Panc1 (cell line): ENCODE measurements at regions not wholly inside any gene's neighbourhood (a gene's known extent, or its start where the extent isn't known, plus 50 kb on each side); places are given as distances from the start of the nearest gene placed in this dataset.

Experiments used
- ATAC-seq: fragments of 200-7000 bp; cut with Tn5 transposase; 2 replicates; pipeline ENCODE4 v1.9.1; 2020; ENCODE audit warnings: mild to moderate bottlenecking, moderate library complexity
- BruUV-seq: library from RNA; stranded (reverse); fragments of 400-500 nt; replicated peaks from 2 replicates; lab custom pipeline; 2021; lab: Mats Ljungman, UMichigan
- CTCF ChIA-PET: fragments of 300-600 bp; sonication (Branson Sonifier 250); formaldehyde crosslinking; loops from one replicate; lab custom pipeline; 2022; ENCODE audit warnings: antibody characterized with exemption; lab: Charles Lee
- POLR2A ChIA-PET: fragments of 300-600 bp; sonication (Branson Sonifier 250); formaldehyde crosslinking; loops from one replicate; lab custom pipeline; 2022; ENCODE audit warnings: antibody characterized with exemption; lab: Charles Lee
- DNase-seq: peaks from one replicate; pipeline ENCODE4 v3.0.0-alpha.2; 2010; ENCODE audit warnings: low read depth, low spot score
- H3K27ac ChIP-seq: 2 replicates; pipeline ENCODE4 v1.5.1; 2011; ENCODE audit warnings: mild to moderate bottlenecking, low read length, inconsistent platforms
- H3K27me3 ChIP-seq: fragments of 200-500 bp; sonication (Bioruptor generic); 2 replicates; pipeline ENCODE4 v1.6.0; 2014; ENCODE audit warnings: low read length, inconsistent platforms; ENCODE audit not compliant: control insufficient read depth, insufficient read depth
- H3K36me3 ChIP-seq: fragments of 200-500 bp; sonication (Bioruptor generic); 2 replicates; pipeline ENCODE4 v1.5.1; 2014; ENCODE audit warnings: inconsistent platforms, mild to moderate bottlenecking, low read length, moderate library complexity; ENCODE audit not compliant: control insufficient read depth, insufficient read depth
- H3K4me1 ChIP-seq: 2 replicates; pipeline ENCODE4 v1.5.1; 2011; ENCODE audit warnings: inconsistent platforms, mild to moderate bottlenecking, low read length, moderate library complexity; ENCODE audit not compliant: control insufficient read depth, insufficient read depth
- H3K4me3 ChIP-seq, 2 experiments: 2 replicates each; pipeline ENCODE4 v1.5.1; 2011 to 2012; ENCODE audit warnings: low read depth in 2 of 2, low read length in 2 of 2, mild to moderate bottlenecking in 2 of 2, inconsistent platforms in 1 of 2, moderate library complexity in 1 of 2
- H3K9me3 ChIP-seq: fragments of 200-500 bp; sonication (Bioruptor generic); 2 replicates; pipeline ENCODE4 v1.5.1; 2014; ENCODE audit warnings: low read depth, mild to moderate bottlenecking, inconsistent platforms, low read length, moderate library complexity; ENCODE audit not compliant: control insufficient read depth, insufficient read depth
- POLR2AphosphoS5 ChIP-seq: IDR thresholded peaks from 2 replicates; pipeline ENCODE4 v1.6.1; 2012; ENCODE audit warnings: mild to moderate bottlenecking, low read depth, low read length, moderate library complexity
- SIN3A ChIP-seq: IDR thresholded peaks from 2 replicates; pipeline ENCODE4 v1.6.1; 2012; ENCODE audit warnings: low read depth, mild to moderate bottlenecking, low read length, moderate library complexity, borderline replicate concordance; ENCODE audit not compliant: insufficient read depth
- TCF7L2 ChIP-seq: IDR thresholded peaks from 2 replicates; pipeline ENCODE4 v1.6.1; 2011; ENCODE audit warnings: mild to moderate bottlenecking, low read depth, low read length, inconsistent platforms
- in situ Hi-C: cut with HindIII; loops from 2 replicates; pipeline ENCODE4 v1.10.0; 2016; ENCODE audit warnings: low sequenced_read_pairs, low pct_unique_long_range_greater_than_20kb
- intact Hi-C: fragments of 100-400 bp; cut with micrococcal nuclease; formaldehyde crosslinking; loops from one replicate; pipeline ENCODE4 v1.10.0; 2022; ENCODE audit not compliant: unreplicated experiment
- TF ChIP-seq, protein P1 (sequence below), 2 experiments: IDR thresholded peaks; 2 replicates each; pipeline ENCODE4 v1.6.1; 2011 to 2012; ENCODE audit warnings: low read depth in 2 of 2, control low read depth in 1 of 2, low read length in 1 of 2, mild to moderate bottlenecking in 1 of 2, moderate library complexity in 1 of 2; ENCODE audit not compliant: insufficient read depth in 1 of 2
- TF ChIP-seq, protein P2 (sequence below): fragments of 450-650 bp; IDR thresholded peaks from 2 replicates; pipeline ENCODE4 v1.5.1; 2017; ENCODE audit warnings: mild to moderate bottlenecking

DNA sequence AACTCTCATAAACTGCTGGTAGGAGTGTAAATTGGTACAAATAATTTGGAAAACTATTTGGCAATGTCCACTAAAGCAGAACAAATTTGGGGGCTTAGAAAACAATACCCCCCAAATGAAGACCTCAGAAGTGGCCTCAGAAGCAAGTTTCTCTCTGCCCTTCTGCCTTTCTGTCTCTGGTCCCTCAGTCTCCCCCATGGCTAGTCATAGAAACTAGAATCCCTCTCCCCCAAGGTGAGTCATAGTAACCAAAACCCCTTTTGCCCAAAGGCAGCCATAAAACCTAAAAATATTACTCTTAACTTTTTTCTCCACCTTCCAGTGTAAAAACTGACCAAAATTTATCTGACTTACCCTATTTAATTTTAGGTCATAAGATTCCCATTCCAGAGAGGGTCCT is 350.7 kb upstream of the LRRC3B start:
- POLR2A ChIA-PET, result no interaction called here
- no peaks in the 10 kb centered on the region for H3K4me1 ChIP-seq
- H3K36me3 ChIP-seq, result no peaks in the 10 kb centered on the region
- BruUV-seq, result no TSS peak
- ATAC-seq (no peak), DNase-seq (no peak)
- intact Hi-C loops (no loop called here), in situ Hi-C loops (no loop called here)
- H3K4me3 ChIP-seq, result no peak overlapping the region
- H3K27me3 ChIP-seq, result no peaks in the 10 kb centered on the region
- no peak for TF ChIP-seq TCF7L2
- H3K9me3 ChIP-seq, result no peaks in the 10 kb centered on the region
- CTCF ChIA-PET, result no interaction called here
- no peak overlapping the region for H3K27ac ChIP-seq

DNA sequence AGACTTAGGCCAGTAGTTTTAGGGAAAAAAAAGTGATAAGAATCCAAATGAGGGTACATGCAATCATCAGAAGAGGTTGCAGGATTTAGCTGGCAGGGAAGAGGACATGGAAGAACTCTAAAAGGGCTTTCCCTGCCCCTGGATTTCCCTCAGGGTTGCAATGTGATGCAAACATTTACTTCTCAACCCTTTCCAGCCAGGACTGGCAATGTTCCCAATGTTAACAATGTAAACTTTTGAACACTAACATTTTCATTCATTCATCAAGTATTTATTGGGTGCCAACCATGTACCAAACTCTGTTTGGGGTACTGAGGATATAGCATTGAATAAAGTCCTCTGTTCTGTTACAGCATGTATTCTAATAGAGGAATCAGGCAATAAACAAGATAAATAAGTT is 349.4 kb upstream of the LRRC3B start:
- H3K27ac ChIP-seq, result no peak overlapping the region
- H3K27me3 ChIP-seq, result no peaks in the 10 kb centered on the region
- no peak overlapping the region for H3K4me3 ChIP-seq
- CTCF ChIA-PET, result no interaction called here
- H3K9me3 ChIP-seq, result no peaks in the 10 kb centered on the region
- POLR2A ChIA-PET, result no interaction called here
- H3K4me1 ChIP-seq, result no peaks in the 10 kb centered on the region
- TF ChIP-seq POLR2AphosphoS5 (no peak), SIN3A (no peak), TCF7L2 (no peak)
- TF ChIP-seq, protein P1, sequence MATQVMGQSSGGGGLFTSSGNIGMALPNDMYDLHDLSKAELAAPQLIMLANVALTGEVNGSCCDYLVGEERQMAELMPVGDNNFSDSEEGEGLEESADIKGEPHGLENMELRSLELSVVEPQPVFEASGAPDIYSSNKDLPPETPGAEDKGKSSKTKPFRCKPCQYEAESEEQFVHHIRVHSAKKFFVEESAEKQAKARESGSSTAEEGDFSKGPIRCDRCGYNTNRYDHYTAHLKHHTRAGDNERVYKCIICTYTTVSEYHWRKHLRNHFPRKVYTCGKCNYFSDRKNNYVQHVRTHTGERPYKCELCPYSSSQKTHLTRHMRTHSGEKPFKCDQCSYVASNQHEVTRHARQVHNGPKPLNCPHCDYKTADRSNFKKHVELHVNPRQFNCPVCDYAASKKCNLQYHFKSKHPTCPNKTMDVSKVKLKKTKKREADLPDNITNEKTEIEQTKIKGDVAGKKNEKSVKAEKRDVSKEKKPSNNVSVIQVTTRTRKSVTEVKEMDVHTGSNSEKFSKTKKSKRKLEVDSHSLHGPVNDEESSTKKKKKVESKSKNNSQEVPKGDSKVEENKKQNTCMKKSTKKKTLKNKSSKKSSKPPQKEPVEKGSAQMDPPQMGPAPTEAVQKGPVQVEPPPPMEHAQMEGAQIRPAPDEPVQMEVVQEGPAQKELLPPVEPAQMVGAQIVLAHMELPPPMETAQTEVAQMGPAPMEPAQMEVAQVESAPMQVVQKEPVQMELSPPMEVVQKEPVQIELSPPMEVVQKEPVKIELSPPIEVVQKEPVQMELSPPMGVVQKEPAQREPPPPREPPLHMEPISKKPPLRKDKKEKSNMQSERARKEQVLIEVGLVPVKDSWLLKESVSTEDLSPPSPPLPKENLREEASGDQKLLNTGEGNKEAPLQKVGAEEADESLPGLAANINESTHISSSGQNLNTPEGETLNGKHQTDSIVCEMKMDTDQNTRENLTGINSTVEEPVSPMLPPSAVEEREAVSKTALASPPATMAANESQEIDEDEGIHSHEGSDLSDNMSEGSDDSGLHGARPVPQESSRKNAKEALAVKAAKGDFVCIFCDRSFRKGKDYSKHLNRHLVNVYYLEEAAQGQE (IDR thresholded peaks at IDR 0.05; ENCODE audit: insufficient read depth in 1 of 2, low read depth in 2 of 2, low read length in 1 of 2), result no peak
- TF ChIP-seq, protein P2, sequence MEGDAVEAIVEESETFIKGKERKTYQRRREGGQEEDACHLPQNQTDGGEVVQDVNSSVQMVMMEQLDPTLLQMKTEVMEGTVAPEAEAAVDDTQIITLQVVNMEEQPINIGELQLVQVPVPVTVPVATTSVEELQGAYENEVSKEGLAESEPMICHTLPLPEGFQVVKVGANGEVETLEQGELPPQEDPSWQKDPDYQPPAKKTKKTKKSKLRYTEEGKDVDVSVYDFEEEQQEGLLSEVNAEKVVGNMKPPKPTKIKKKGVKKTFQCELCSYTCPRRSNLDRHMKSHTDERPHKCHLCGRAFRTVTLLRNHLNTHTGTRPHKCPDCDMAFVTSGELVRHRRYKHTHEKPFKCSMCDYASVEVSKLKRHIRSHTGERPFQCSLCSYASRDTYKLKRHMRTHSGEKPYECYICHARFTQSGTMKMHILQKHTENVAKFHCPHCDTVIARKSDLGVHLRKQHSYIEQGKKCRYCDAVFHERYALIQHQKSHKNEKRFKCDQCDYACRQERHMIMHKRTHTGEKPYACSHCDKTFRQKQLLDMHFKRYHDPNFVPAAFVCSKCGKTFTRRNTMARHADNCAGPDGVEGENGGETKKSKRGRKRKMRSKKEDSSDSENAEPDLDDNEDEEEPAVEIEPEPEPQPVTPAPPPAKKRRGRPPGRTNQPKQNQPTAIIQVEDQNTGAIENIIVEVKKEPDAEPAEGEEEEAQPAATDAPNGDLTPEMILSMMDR, result no peak
- no peaks in the 10 kb centered on the region for H3K36me3 ChIP-seq
- no peak for ATAC-seq
- intact Hi-C loops (no loop called here), in situ Hi-C loops (no loop called here)
- DNase-seq, result no peak
- BruUV-seq, result no TSS peak

DNA sequence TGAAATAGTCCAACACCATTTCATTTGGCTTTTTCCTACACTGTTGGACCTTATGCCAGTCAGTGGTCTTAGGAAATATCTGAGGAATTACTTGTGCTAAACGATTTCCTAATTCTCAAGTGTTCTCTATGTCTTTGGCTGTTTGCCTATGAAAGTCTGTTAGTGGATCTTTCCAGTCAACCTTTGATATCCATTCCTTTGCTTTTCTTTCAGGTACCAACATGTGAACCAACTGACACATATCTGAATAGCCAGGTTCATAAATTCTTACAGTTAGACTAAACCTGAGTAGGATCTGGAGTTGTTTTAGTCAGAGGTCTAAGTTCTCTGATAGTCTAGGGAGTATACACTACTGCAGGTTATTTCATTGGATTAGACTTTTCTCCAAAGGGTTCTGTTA is 343.5 kb upstream of the LRRC3B start:
- BruUV-seq, result no TSS peak
- Histone ChIP-seq H3K27ac (no peak overlapping the region), H3K27me3 (no peaks in the 10 kb centered on the region), H3K9me3 (no peaks in the 10 kb centered on the region), H3K36me3 (no peaks in the 10 kb centered on the region), H3K4me1 (no peaks in the 10 kb centered on the region), H3K4me3 (no peak overlapping the region)
- TF ChIP-seq, protein P2, result no peak
- TF ChIP-seq, protein P1 (IDR thresholded peaks at IDR 0.05; ENCODE audit: insufficient read depth in 1 of 2, low read depth in 2 of 2, low read length in 1 of 2), result no peak
- TF ChIP-seq TCF7L2 (no peak), POLR2AphosphoS5 (no peak), SIN3A (no peak)
- ChIA-PET CTCF (no interaction called here), POLR2A (no interaction called here)
- in situ Hi-C loops, result no loop called here
- DNase-seq (no peak), ATAC-seq (no peak)
- intact Hi-C loops, result no loop called here
